GM12878 (cell line): ENCODE measurements at regions not wholly inside any gene's neighbourhood (a gene's known extent, or its start where the extent isn't known, plus 50 kb on each side); places are given as distances from the start of the nearest gene placed in this dataset.

Source experiments
- ATAC-seq: fragments of 200-7000 bp; cut with Tn5 transposase; 3 replicates; pipeline ENCODE4 v1.9.1; 2020; ENCODE audit warnings: mild to moderate bottlenecking, moderate library complexity
- BruUV-seq: library from RNA; stranded (reverse); fragments of 400-500 nt; replicated peaks from 2 replicates; lab custom pipeline; 2021; lab: Mats Ljungman, UMichigan
- CTCF ChIA-PET: fragments of 300-600 bp; sonication (Branson Sonifier 250); formaldehyde crosslinking; extraction: SDS; loops from one replicate; lab custom pipeline; 2021; ENCODE audit warnings: inconsistent platforms; lab: Yijun Ruan, JAX
- POLR2A ChIA-PET: fragments of 350-600 bp; formaldehyde crosslinking; extraction: SDS; loops from one replicate; lab custom pipeline; 2021; ENCODE audit warnings: inconsistent platforms; lab: Charles Lee
- RAD21 ChIA-PET: fragments of 300-600 bp; sonication (Branson Sonifier 250); formaldehyde crosslinking; loops from one replicate; lab custom pipeline; 2023; ENCODE audit warnings: antibody characterized with exemption; ENCODE audit not compliant: unreplicated experiment; lab: Charles Lee
- SMC1A ChIA-PET: fragments of 300-600 bp; sonication (Branson Sonifier 250); formaldehyde crosslinking; loops from one replicate; lab custom pipeline; 2023; ENCODE audit not compliant: unreplicated experiment, uncharacterized antibody; lab: Charles Lee
- DNase-seq: peaks from one replicate; pipeline ENCODE4 v3.0.0-alpha.2; 2011; ENCODE audit warnings: low read depth, low spot score
- FAIRE-seq: peaks from 3 replicates; lab custom pipeline; 2011; peaks lifted over from hg19 to GRCh38; lab: Jason Lieb, UNC
- H2AFZ ChIP-seq: 2 replicates; pipeline ENCODE4 v1.6.0; 2011; ENCODE audit warnings: low read depth, low read length, control low read depth; ENCODE audit not compliant: control insufficient read depth
- H3K27ac ChIP-seq: 2 replicates; pipeline ENCODE4 v1.5.1; 2011; ENCODE audit warnings: control low read depth; ENCODE audit not compliant: control insufficient read depth, insufficient read depth
- H3K27me3 ChIP-seq, 2 experiments: replicated peaks in 1 of 2; 2 replicates each; pipeline versions ENCODE4 v1.6.0 to v1.6.1; 2011; ENCODE audit warnings: low read length in 1 of 2; ENCODE audit not compliant: control insufficient read depth in 2 of 2, insufficient read depth in 2 of 2
- H3K36me3 ChIP-seq, 2 experiments: 2 replicates each; pipeline ENCODE4 v1.5.1; 2011; ENCODE audit warnings: low read length in 1 of 2; ENCODE audit not compliant: control insufficient read depth in 2 of 2, insufficient read depth in 2 of 2
- H3K4me1 ChIP-seq: 2 replicates; pipeline ENCODE4 v1.6.1; 2011; ENCODE audit warnings: mild to moderate bottlenecking, low read length, moderate library complexity, mixed read lengths; ENCODE audit not compliant: control insufficient read depth, insufficient read depth
- H3K4me2 ChIP-seq: 2 replicates; pipeline ENCODE4 v1.6.0; 2011; ENCODE audit warnings: control low read depth; ENCODE audit not compliant: control insufficient read depth, insufficient read depth
- H3K4me3 ChIP-seq: fragments of 200-600 bp; sonication (generic); 2 replicates; pipeline ENCODE4 v1.5.1; 2016
- H3K79me2 ChIP-seq: 2 replicates; pipeline ENCODE4 v1.6.0; 2011; ENCODE audit warnings: low read length; ENCODE audit not compliant: control insufficient read depth, insufficient read depth
- H3K9ac ChIP-seq: 2 replicates; pipeline ENCODE4 v1.8.0; 2011; ENCODE audit warnings: low read length, control low read depth, mixed read lengths; ENCODE audit not compliant: control insufficient read depth, insufficient read depth
- H3K9me3 ChIP-seq: replicated peaks from 3 replicates; pipeline ENCODE4 v1.5.1; 2011; ENCODE audit warnings: mild to moderate bottlenecking, low read length; ENCODE audit not compliant: control insufficient read depth, insufficient read depth
- H4K20me1 ChIP-seq: 2 replicates; pipeline ENCODE4 v1.6.0; 2011; ENCODE audit not compliant: control insufficient read depth, insufficient read depth
- CTCF ChIP-seq, 3 experiments: IDR thresholded peaks in 2 of 3; conservative IDR thresholded peaks in 1 of 3; 2 replicates each; pipeline ENCODE4 v1.5.1; 2011; ENCODE audit warnings: low read depth in 3 of 3, low read length in 3 of 3, mild to moderate bottlenecking in 3 of 3, control low read depth in 2 of 3, moderate library complexity in 2 of 3, inconsistent platforms in 1 of 3, mixed read lengths in 1 of 3; ENCODE audit not compliant: control insufficient read depth in 2 of 3, insufficient read depth in 1 of 3; ENCODE audit errors: extremely low read depth in 1 of 3
- EZH2 ChIP-seq: IDR thresholded peaks from 2 replicates; pipeline ENCODE4 v1.6.1; 2012; ENCODE audit warnings: low read depth, mild to moderate bottlenecking, control low read depth, inconsistent platforms, low read length, borderline replicate concordance; ENCODE audit not compliant: control insufficient read depth
- HDAC2 ChIP-seq: fragments of 200-600 bp; sonication (generic); IDR thresholded peaks from 2 replicates; pipeline ENCODE4 v1.6.1; 2017
- KAT2A ChIP-seq: conservative IDR thresholded peaks from 2 replicates; pipeline ENCODE4 v1.6.1; 2011; ENCODE audit warnings: low read depth, low read length; ENCODE audit not compliant: control insufficient read depth
- MAX ChIP-seq: IDR thresholded peaks from 2 replicates; pipeline ENCODE4 v1.6.1; 2012; ENCODE audit warnings: low read depth, low read length, improper control_type of control experiment
- MEF2A ChIP-seq: IDR thresholded peaks from 2 replicates; pipeline ENCODE4 v1.6.1; 2011; ENCODE audit warnings: low read depth, mild to moderate bottlenecking, low read length, moderate library complexity; ENCODE audit not compliant: insufficient read depth
- MEF2B ChIP-seq: fragments of 450-650 bp; IDR thresholded peaks from 2 replicates; pipeline ENCODE4 v1.6.1; 2018; ENCODE audit warnings: mild to moderate bottlenecking, moderate library complexity; ENCODE audit not compliant: partially characterized antibody, poor library complexity, severe bottlenecking
- NKRF ChIP-seq: fragments of 450-650 bp; conservative IDR thresholded peaks from 2 replicates; pipeline ENCODE4 v1.6.1; 2017; ENCODE audit warnings: mild to moderate bottlenecking, moderate library complexity
- PAX5 ChIP-seq: IDR thresholded peaks from 2 replicates; pipeline ENCODE4 v1.6.1; 2011; ENCODE audit warnings: low read depth, low read length, borderline replicate concordance
- PAX8 ChIP-seq: fragments of 450-650 bp; IDR thresholded peaks from 2 replicates; pipeline ENCODE4 v1.6.1; 2017; ENCODE audit warnings: mild to moderate bottlenecking, moderate library complexity
- STAT3 ChIP-seq: IDR thresholded peaks from 2 replicates; pipeline ENCODE4 v1.6.1; 2011; ENCODE audit warnings: low read depth, low read length, improper control_type of control experiment
- SUPT20H ChIP-seq: IDR thresholded peaks from 2 replicates; pipeline ENCODE4 v1.6.1; 2011; ENCODE audit warnings: low read depth, mild to moderate bottlenecking, low read length, moderate library complexity, borderline replicate concordance; ENCODE audit not compliant: control insufficient read depth
- TAF1 ChIP-seq: IDR thresholded peaks from 2 replicates; pipeline ENCODE4 v1.6.1; 2011; ENCODE audit warnings: mild to moderate bottlenecking, low read depth, low read length, borderline replicate concordance
- ZNF217 ChIP-seq: fragments of 450-650 bp; IDR thresholded peaks from 2 replicates; pipeline ENCODE4 v1.6.1; 2017; ENCODE audit warnings: antibody characterized with exemption, mild to moderate bottlenecking
- WGBS: methylation state at CpG from one replicate; pipeline ENCODE4 v1.1.6; 2016; ENCODE audit warnings: low lambda C conversion rate; ENCODE audit not compliant: insufficient replicate concordance, insufficient coverage; ENCODE audit errors: missing lambda C conversion rate; 5-methylcytosine and 5-hydroxymethylcytosine counted together
- in situ Hi-C: fragments of 300-500 bp; cut with MboI; formaldehyde crosslinking; loops from 9 replicates; pipeline ENCODE4 v1.14.3; 2018; ENCODE audit warnings: mixed read lengths
- intact Hi-C: fragments of 100-400 bp; cut with micrococcal nuclease; formaldehyde crosslinking; loops from one replicate; pipeline ENCODE4 v1.14.2; 2022; ENCODE audit not compliant: unreplicated experiment

GRCh38 chr2:7858624-7859023 lies 823.2 kb upstream of the ID2 start:
- FAIRE-seq: no peak
- intact Hi-C loops: no loop called here
- no peak overlapping the region for H3K4me2 ChIP-seq
- in situ Hi-C loops: no loop called here
- no peaks in the 10 kb centered on the region for H3K27me3 ChIP-seq
- H3K79me2 ChIP-seq: no peaks in the 10 kb centered on the region
- ChIA-PET RAD21 (interaction anchor here (0.6 to 1.5 kb wide), 2 partner anchors 11 to 23 kb away, joined by 3 to 4 read pairs; no protein-coding TSS in a partner anchor), POLR2A (interaction anchor here (0.7 to 1.5 kb wide), 3 partner anchors 10 to 21 kb away, joined by 3 to 5 read pairs (median 4); no protein-coding TSS in a partner anchor), SMC1A (interaction anchor here (0.7 to 1.5 kb wide), 6 partner anchors 10 to 431 kb away, joined by 3 to 5 read pairs (median 4); no protein-coding TSS in a partner anchor), CTCF (no interaction called here)
- H3K36me3 ChIP-seq: no peaks in the 10 kb centered on the region
- no peak for DNase-seq
- TF ChIP-seq HDAC2 (no peak), MEF2A (no peak), PAX8 (no peak), KAT2A (no peak), PAX5 (no peak), TAF1 (no peak), EZH2 (no peak)
- no peak overlapping the region for H3K27ac ChIP-seq
- H3K9ac ChIP-seq: no peak overlapping the region
- BruUV-seq: no TSS peak
- no peak for ATAC-seq
- H3K4me1 ChIP-seq: no peaks in the 10 kb centered on the region
- H2AFZ ChIP-seq: no peak overlapping the region
- H4K20me1 ChIP-seq: no peaks in the 10 kb centered on the region
- 2% methylated on average over 2 of the region's 2 CpGs for WGBS
- no peaks in the 10 kb centered on the region for H3K9me3 ChIP-seq
- no peak overlapping the region for H3K4me3 ChIP-seq

GRCh38 chr2:7860693-7861092 lies 821.2 kb upstream of the ID2 start:
- Histone ChIP-seq H3K4me3 (no peak overlapping the region), H3K9ac (no peak overlapping the region), H3K4me2 (no peak overlapping the region), H3K27ac (no peak overlapping the region), H4K20me1 (no peaks in the 10 kb centered on the region), H3K9me3 (no peaks in the 10 kb centered on the region), H2AFZ (no peak overlapping the region), H3K4me1 (no peaks in the 10 kb centered on the region), H3K27me3 (no peaks in the 10 kb centered on the region), H3K36me3 (no peaks in the 10 kb centered on the region), H3K79me2 (no peaks in the 10 kb centered on the region)
- RAD21 ChIA-PET: no interaction called here
- intact Hi-C loops: no loop called here
- in situ Hi-C loops: no loop called here
- POLR2A ChIA-PET: no interaction called here
- FAIRE-seq (no peak), ATAC-seq (peak; percentile 65), DNase-seq (no peak)
- BruUV-seq: no TSS peak
- WGBS: 0% methylated on average over 2 of the region's 2 CpGs
- CTCF ChIA-PET: interaction anchor here (0.8 to 1.7 kb wide), 2 partner anchors 12 to 16 kb away, joined by 3 to 5 read pairs; no protein-coding TSS in a partner anchor
- SMC1A ChIA-PET: interaction anchor here (1.3 to 1.5 kb wide), 2 partner anchors 13 to 52 kb away, joined by 3 to 7 read pairs; no protein-coding TSS in a partner anchor
- TF ChIP-seq ZNF217 (0 out of 2 replicates have a peak, but pooled peaks have one; percentile 31), MEF2B (peak; percentile 60), MAX (no peak), CTCF (IDR thresholded peaks at IDR 0.05 in 2 of 3, conservative IDR thresholded peaks at IDR 0.05 in 1 of 3; ENCODE audit: control insufficient read depth in 2 of 3, extremely low read depth in 1 of 3, insufficient read depth in 1 of 3, low read depth in 3 of 3, low read length in 3 of 3) (no peak), STAT3 (no peak), NKRF (no peak), SUPT20H (no peak)
